Heart left ventricle (tissue), 16 donors: ENCODE measurements at regions not wholly inside any gene's neighbourhood (a gene's known extent, or its start where the extent isn't known, plus 50 kb on each side); places are given as distances from the start of the nearest gene placed in this dataset.

Experiments
- ATAC-seq, 4 donors: fragments of 200-7000 bp; cut with Tn5 transposase; one replicate each; pipeline ENCODE4 v1.9.1; 2020 to 2022; ENCODE audit warnings: moderate library complexity in 4 of 4, mild to moderate bottlenecking in 3 of 4, moderate number of reproducible peaks in 1 of 4
- DNase-seq, 5 donors: peaks; one replicate each; pipeline ENCODE4 v3.0.0-alpha.2; 2020
- H3K27ac ChIP-seq, 12 donors: fragments of 200-600 bp; sonication (generic) in 4 of 12; one replicate each; pipeline versions ENCODE4 v1.5.0 to v1.8.0; 2016 to 2022; ENCODE audit warnings: mild to moderate bottlenecking in 2 of 12
- H3K27me3 ChIP-seq, 9 donors: fragments of 200-600 bp; sonication (generic) in 2 of 9; one replicate each; pipeline versions ENCODE4 v1.5.1 to v1.8.0; 2016 to 2022; ENCODE audit warnings: mild to moderate bottlenecking in 3 of 9
- H3K36me3 ChIP-seq, 9 donors: fragments of 200-600 bp; sonication (generic) in 2 of 9; one replicate each; pipeline versions ENCODE4 v1.5.0 to v1.8.0; 2018 to 2022; ENCODE audit warnings: mild to moderate bottlenecking in 2 of 9
- H3K4me1 ChIP-seq, 12 donors: fragments of 200-600 bp; sonication (generic) in 4 of 12; one replicate each; pipeline versions ENCODE4 v1.5.0 to v1.8.0; 2016 to 2022; ENCODE audit warnings: mild to moderate bottlenecking in 3 of 12
- H3K4me3 ChIP-seq, 12 donors: fragments of 200-600 bp; sonication (generic) in 4 of 12; one replicate each; pipeline versions ENCODE4 v1.5.0 to v1.8.0; 2017 to 2022; ENCODE audit warnings: mild to moderate bottlenecking in 9 of 12, moderate library complexity in 4 of 12
- H3K9me3 ChIP-seq, 12 donors: fragments of 200-600 bp; sonication (generic) in 4 of 12; one replicate each; pipeline versions ENCODE4 v1.5.0 to v1.8.0; 2016 to 2022; ENCODE audit warnings: mild to moderate bottlenecking in 1 of 12
- CTCF ChIP-seq, 12 donors: fragments of 200-600 bp; sonication (generic) in 4 of 12; IDR thresholded peaks; one replicate each; pipeline versions ENCODE4 v1.5.0 to v1.8.0; 2018 to 2022; ENCODE audit warnings: antibody characterized with exemption in 12 of 12, mild to moderate bottlenecking in 5 of 12
- POLR2A ChIP-seq, 2 donors: fragments of 450-650 bp; IDR thresholded peaks; one replicate each; pipeline ENCODE4 v1.6.1; 2017; ENCODE audit warnings: antibody characterized with exemption in 2 of 2, mild to moderate bottlenecking in 2 of 2, moderate library complexity in 2 of 2
- WGBS, 4 donors: extraction: QIAGEN DNeasy Blood & Tissue Kit in 2 of 4; methylation state at CpG; one replicate each; pipeline versions ENCODE4 v1.1.5 to v1.1.7; 2013 to 2018; 5-methylcytosine and 5-hydroxymethylcytosine counted together
- intact Hi-C, 10 donors: fragments of 100-400 bp; cut with DNase I; formaldehyde crosslinking; loops; one replicate each; pipeline versions ENCODE4 v1.11.1 to v1.14.2; 2022
- donor health status: ischemic (EF 13 %, LVEDD 7.1; RV severe dilation, severe dysfunction).
- donor health status: healthy with polysubstance abuse.
- donor health status: DM: no; HTN: yes; CAD: no.
- donor health status: DM: no; HTN: no; CAD: no.
- donor health status: ischemic (EF 25% LVEDD 6.9; RV normal size, moderate dysfunction).
- donor health status: ischemic (EF 25% LVEDD 5.7; RV mildly dilated, moderate dysfunction).
- donor health status: healthy.
- donor health status: DM: yes; HTN: yes; CAD: no.
- donor health status: ischemic (EF 35%, LVEDD 5.7; RV mildly dilated, moderate dysfunction).
- donor health status: nonischemic (EF 11% LVEDD 7.7; RV severe dilation, severe dysfunction).
- donor health status: DM: yes; HTN: yes; CAD: no.
- donor health status: PGD.
- donor health status: ischemic (EF 29% LVEDD 5.4; RV normal size, mild dysfunction).
- donor health status: nonischemic (EF 23%, LVEDD 6.1; RV moderate dilation, normal function).

- ATAC-seq: peak; percentile 67 to 92 (median 82)
- Histone ChIP-seq H3K27me3 (peaks cover 0 to 36% (median 6%) of the 10 kb centered on the region in 9 donors), H3K4me3 (no peak overlapping the region), H3K27ac (no peak overlapping the region), H3K36me3 (no peaks in the 10 kb centered on the region), H3K9me3 (no peaks in the 10 kb centered on the region), H3K4me1 (peaks cover 0 to 3% (median 0%) of the 10 kb centered on the region in 12 donors)
- WGBS, 4 donors: 59 to 76% (median 66%) methylated on average over 1 of the region's 1 CpG
- TF ChIP-seq CTCF (IDR thresholded peaks at IDR 0.05) (no peak), POLR2A (IDR thresholded peaks at IDR 0.05) (no peak)
- peak; percentile 36 to 83 (median 59) for DNase-seq
- intact Hi-C loops: loop anchor here in 1 of 10 donors (2.0 kb wide), 1 partner anchor 122 kb away; no protein-coding TSS in a partner anchor
Observed at GRCh38 chr1:110756506-110756905, 81.8 kb upstream of the KCNA3 start.

GRCh38 chr1:110752941-110753725 lies 78.4 kb upstream of the KCNA3 start:
- ATAC-seq (no peak), DNase-seq (no peak)
- intact Hi-C loops: no loop called here
- no peak for TF ChIP-seq POLR2A (IDR thresholded peaks at IDR 0.05)
- TF ChIP-seq CTCF (IDR thresholded peaks at IDR 0.05): no peak
- H3K9me3 ChIP-seq: no peaks in the 10 kb centered on the region
- H3K27me3 ChIP-seq: peaks cover 0 to 25% (median 4%) of the 10 kb centered on the region in 9 donors
- H3K36me3 ChIP-seq: no peaks in the 10 kb centered on the region
- H3K27ac ChIP-seq: no peak overlapping the region
- peaks cover 0 to 3% (median 0%) of the 10 kb centered on the region in 12 donors for H3K4me1 ChIP-seq
- H3K4me3 ChIP-seq: no peak overlapping the region
- WGBS, 4 donors: 85 to 88% (median 86%) methylated on average over 23 of the region's 23 CpGs

- Histone ChIP-seq H3K4me1 (no peaks in the 10 kb centered on the region), H3K36me3 (no peaks in the 10 kb centered on the region), H3K9me3 (no peaks in the 10 kb centered on the region), H3K27me3 (peaks cover 0 to 34% (median 7%) of the 10 kb centered on the region in 9 donors), H3K27ac (no peak overlapping the region), H3K4me3 (no peak overlapping the region)
- intact Hi-C loops: no loop called here
- no peak for DNase-seq
- ATAC-seq: no peak
- 11 to 17% (median 13%) methylated on average over 3 of the region's 3 CpGs for WGBS, 4 donors
- TF ChIP-seq CTCF (IDR thresholded peaks at IDR 0.05) (no peak), POLR2A (IDR thresholded peaks at IDR 0.05) (no peak)
Observed at GRCh38 chr1:110750562-110750961, 75.8 kb upstream of the KCNA3 start.

- 26 to 37% (median 28%) methylated on average over 4 of the region's 4 CpGs for WGBS, 4 donors
Observed at GRCh38 chr1:110749960-110750359, 75.2 kb upstream of the KCNA3 start.

More at GRCh38 chr1:110749960-110750359, 75.2 kb upstream of the KCNA3 start:
- ATAC-seq (no peak), DNase-seq (no peak)
- Histone ChIP-seq H3K27ac (no peak overlapping the region), H3K4me1 (no peaks in the 10 kb centered on the region), H3K36me3 (no peaks in the 10 kb centered on the region), H3K9me3 (no peaks in the 10 kb centered on the region), H3K4me3 (no peak overlapping the region), H3K27me3 (peaks cover 0 to 34% (median 7%) of the 10 kb centered on the region in 9 donors)
- intact Hi-C loops: no loop called here
- TF ChIP-seq POLR2A (IDR thresholded peaks at IDR 0.05) (no peak), CTCF (IDR thresholded peaks at IDR 0.05) (no peak)
